GM12878 (cell line): ENCODE measurements at regions not wholly inside any gene's neighbourhood (a gene's known extent, or its start where the extent isn't known, plus 50 kb on each side); places are given as distances from the start of the nearest gene placed in this dataset.
A peak's percentile ranks its signal among the peaks of the same experiment; 100 is the strongest.

ENCODE experiments used
- BCL11A ChIP-seq: IDR thresholded peaks from 2 replicates; pipeline ENCODE4 v1.6.1; 2011; ENCODE audit warnings: low read depth, low read length
- DPF2 ChIP-seq: fragments of 450-650 bp; IDR thresholded peaks from 2 replicates; pipeline ENCODE4 v1.6.1; 2017; ENCODE audit warnings: mild to moderate bottlenecking
- HDAC6 ChIP-seq: fragments of 200-600 bp; sonication (generic); IDR thresholded peaks from one replicate; pipeline ENCODE4 v1.8.0; 2017; ENCODE audit warnings: antibody characterized with exemption; ENCODE audit not compliant: unreplicated experiment
- IKZF1 ChIP-seq: fragments of 450-650 bp; conservative IDR thresholded peaks from 2 replicates; pipeline ENCODE4 v1.6.1; 2017; ENCODE audit warnings: antibody characterized with exemption, mild to moderate bottlenecking
- KDM1A ChIP-seq: fragments of 200-600 bp; sonication (generic); IDR thresholded peaks from 2 replicates; pipeline ENCODE4 v1.6.1; 2016; ENCODE audit warnings: borderline replicate concordance
- NR2C1 ChIP-seq: fragments of 450-650 bp; IDR thresholded peaks from 2 replicates; pipeline ENCODE4 v1.6.1; 2017; ENCODE audit warnings: antibody characterized with exemption, mild to moderate bottlenecking, moderate library complexity
- NR2C2 ChIP-seq: IDR thresholded peaks from 2 replicates; pipeline ENCODE4 v1.6.1; 2011; ENCODE audit warnings: borderline replicate concordance, low read depth; ENCODE audit not compliant: control insufficient read depth, insufficient read length
- NRF1 ChIP-seq: conservative IDR thresholded peaks from 2 replicates; pipeline ENCODE4 v1.6.1; 2011; ENCODE audit warnings: mild to moderate bottlenecking, low read depth, low read length, improper control_type of control experiment
- PAX5 ChIP-seq: IDR thresholded peaks from 2 replicates; pipeline ENCODE4 v1.6.1; 2011; ENCODE audit warnings: low read depth, low read length, borderline replicate concordance
- PAX8 ChIP-seq: fragments of 450-650 bp; IDR thresholded peaks from 2 replicates; pipeline ENCODE4 v1.6.1; 2017; ENCODE audit warnings: mild to moderate bottlenecking, moderate library complexity
- RB1 ChIP-seq: fragments of 450-650 bp; formaldehyde crosslinking; IDR thresholded peaks from 2 replicates; pipeline ENCODE4 v1.6.1; 2017; ENCODE audit warnings: mild to moderate bottlenecking, borderline replicate concordance
- RELA ChIP-seq: fragments of 450-650 bp; IDR thresholded peaks from 2 replicates; pipeline ENCODE4 v1.8.0; 2014; ENCODE audit warnings: borderline replicate concordance; ENCODE audit not compliant: partially characterized antibody
- SMAD1 ChIP-seq: fragments of 450-650 bp; IDR thresholded peaks from 2 replicates; pipeline ENCODE4 v1.6.1; 2018; ENCODE audit warnings: mild to moderate bottlenecking, low read depth; ENCODE audit not compliant: partially characterized antibody
- SUZ12 ChIP-seq: fragments of 200-600 bp; sonication (generic); IDR thresholded peaks from one replicate; pipeline ENCODE4 v1.6.1; 2018; ENCODE audit warnings: antibody characterized with exemption, mild to moderate bottlenecking; ENCODE audit not compliant: unreplicated experiment
- TAF1 ChIP-seq: IDR thresholded peaks from 2 replicates; pipeline ENCODE4 v1.6.1; 2011; ENCODE audit warnings: mild to moderate bottlenecking, low read depth, low read length, borderline replicate concordance
- ZNF217 ChIP-seq: fragments of 450-650 bp; IDR thresholded peaks from 2 replicates; pipeline ENCODE4 v1.6.1; 2017; ENCODE audit warnings: antibody characterized with exemption, mild to moderate bottlenecking
- TF ChIP-seq, protein P1 (sequence below): IDR thresholded peaks from 2 replicates; pipeline ENCODE4 v1.6.1; 2011; ENCODE audit warnings: borderline replicate concordance, low read depth, mild to moderate bottlenecking, moderate library complexity, low read length; ENCODE audit not compliant: insufficient read depth, poor library complexity, severe bottlenecking
- TF ChIP-seq, protein P2 (sequence below): fragments of 450-650 bp; IDR thresholded peaks from 2 replicates; pipeline ENCODE4 v1.6.1; 2016; ENCODE audit warnings: mild to moderate bottlenecking, moderate library complexity, borderline replicate concordance
- TF ChIP-seq, protein P3 (sequence below): IDR thresholded peaks from 2 replicates; pipeline ENCODE4 v1.6.1; 2012; ENCODE audit warnings: low read depth, low read length, improper control_type of control experiment
- TF ChIP-seq, protein P4 (sequence below): fragments of 150-350 bp; IDR thresholded peaks from 2 replicates; pipeline ENCODE4 v1.6.1; 2016; ENCODE audit warnings: low read depth, low read length
- TF ChIP-seq, protein P5 (sequence below): fragments of 450-650 bp; IDR thresholded peaks from 2 replicates; pipeline ENCODE4 v1.6.1; 2014; ENCODE audit warnings: mild to moderate bottlenecking

DNA sequence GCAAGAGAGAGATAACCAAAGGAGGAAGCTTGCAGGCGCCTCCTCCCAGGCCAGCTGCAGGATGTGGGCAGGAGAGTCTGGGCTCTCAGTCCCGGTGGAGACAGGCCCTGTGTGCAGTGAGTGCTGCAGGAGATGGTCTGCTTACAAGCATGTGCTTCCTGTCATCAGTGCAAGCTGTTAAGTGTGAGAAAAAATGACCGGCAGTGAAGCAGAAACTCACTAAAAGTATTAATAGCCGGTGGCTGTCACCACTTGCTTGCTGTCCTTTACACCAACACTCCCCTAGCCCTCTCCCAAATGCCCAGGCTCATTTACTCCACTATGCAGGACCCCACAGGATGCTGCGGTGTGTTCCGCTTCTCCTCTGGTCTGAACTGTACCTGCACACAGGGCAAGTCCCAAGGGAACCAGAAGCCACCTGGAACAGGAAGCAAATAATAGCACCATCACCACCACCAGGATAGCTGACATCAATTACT is 435.6 kb upstream of the HS6ST1 start (continued):
- TF ChIP-seq KDM1A (no peak), NR2C2 (no peak), ZNF217 (no peak), BCL11A (no peak), PAX5 (peak; percentile 14; the same call in 1 of the 2 replicates), HDAC6 (no peak), NRF1 (no peak), NR2C1 (no peak), SUZ12 (no peak), DPF2 (no peak), RELA (no peak), SMAD1 (no peak), PAX8 (no peak), TAF1 (no peak), IKZF1 (peak; percentile 40), RB1 (no peak)
- TF ChIP-seq, protein P1, sequence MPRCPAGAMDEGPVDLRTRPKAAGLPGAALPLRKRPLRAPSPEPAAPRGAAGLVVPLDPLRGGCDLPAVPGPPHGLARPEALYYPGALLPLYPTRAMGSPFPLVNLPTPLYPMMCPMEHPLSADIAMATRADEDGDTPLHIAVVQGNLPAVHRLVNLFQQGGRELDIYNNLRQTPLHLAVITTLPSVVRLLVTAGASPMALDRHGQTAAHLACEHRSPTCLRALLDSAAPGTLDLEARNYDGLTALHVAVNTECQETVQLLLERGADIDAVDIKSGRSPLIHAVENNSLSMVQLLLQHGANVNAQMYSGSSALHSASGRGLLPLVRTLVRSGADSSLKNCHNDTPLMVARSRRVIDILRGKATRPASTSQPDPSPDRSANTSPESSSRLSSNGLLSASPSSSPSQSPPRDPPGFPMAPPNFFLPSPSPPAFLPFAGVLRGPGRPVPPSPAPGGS = no peak
- TF ChIP-seq, protein P2, sequence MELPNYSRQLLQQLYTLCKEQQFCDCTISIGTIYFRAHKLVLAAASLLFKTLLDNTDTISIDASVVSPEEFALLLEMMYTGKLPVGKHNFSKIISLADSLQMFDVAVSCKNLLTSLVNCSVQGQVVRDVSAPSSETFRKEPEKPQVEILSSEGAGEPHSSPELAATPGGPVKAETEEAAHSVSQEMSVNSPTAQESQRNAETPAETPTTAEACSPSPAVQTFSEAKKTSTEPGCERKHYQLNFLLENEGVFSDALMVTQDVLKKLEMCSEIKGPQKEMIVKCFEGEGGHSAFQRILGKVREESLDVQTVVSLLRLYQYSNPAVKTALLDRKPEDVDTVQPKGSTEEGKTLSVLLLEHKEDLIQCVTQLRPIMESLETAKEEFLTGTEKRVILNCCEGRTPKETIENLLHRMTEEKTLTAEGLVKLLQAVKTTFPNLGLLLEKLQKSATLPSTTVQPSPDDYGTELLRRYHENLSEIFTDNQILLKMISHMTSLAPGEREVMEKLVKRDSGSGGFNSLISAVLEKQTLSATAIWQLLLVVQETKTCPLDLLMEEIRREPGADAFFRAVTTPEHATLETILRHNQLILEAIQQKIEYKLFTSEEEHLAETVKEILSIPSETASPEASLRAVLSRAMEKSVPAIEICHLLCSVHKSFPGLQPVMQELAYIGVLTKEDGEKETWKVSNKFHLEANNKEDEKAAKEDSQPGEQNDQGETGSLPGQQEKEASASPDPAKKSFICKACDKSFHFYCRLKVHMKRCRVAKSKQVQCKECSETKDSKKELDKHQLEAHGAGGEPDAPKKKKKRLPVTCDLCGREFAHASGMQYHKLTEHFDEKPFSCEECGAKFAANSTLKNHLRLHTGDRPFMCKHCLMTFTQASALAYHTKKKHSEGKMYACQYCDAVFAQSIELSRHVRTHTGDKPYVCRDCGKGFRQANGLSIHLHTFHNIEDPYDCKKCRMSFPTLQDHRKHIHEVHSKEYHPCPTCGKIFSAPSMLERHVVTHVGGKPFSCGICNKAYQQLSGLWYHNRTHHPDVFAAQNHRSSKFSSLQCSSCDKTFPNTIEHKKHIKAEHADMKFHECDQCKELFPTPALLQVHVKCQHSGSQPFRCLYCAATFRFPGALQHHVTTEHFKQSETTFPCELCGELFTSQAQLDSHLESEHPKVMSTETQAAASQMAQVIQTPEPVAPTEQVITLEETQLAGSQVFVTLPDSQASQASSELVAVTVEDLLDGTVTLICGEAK = no peak
- TF ChIP-seq, protein P3, sequence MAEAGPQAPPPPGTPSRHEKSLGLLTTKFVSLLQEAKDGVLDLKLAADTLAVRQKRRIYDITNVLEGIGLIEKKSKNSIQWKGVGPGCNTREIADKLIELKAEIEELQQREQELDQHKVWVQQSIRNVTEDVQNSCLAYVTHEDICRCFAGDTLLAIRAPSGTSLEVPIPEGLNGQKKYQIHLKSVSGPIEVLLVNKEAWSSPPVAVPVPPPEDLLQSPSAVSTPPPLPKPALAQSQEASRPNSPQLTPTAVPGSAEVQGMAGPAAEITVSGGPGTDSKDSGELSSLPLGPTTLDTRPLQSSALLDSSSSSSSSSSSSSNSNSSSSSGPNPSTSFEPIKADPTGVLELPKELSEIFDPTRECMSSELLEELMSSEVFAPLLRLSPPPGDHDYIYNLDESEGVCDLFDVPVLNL = no peak
- TF ChIP-seq, protein P4, sequence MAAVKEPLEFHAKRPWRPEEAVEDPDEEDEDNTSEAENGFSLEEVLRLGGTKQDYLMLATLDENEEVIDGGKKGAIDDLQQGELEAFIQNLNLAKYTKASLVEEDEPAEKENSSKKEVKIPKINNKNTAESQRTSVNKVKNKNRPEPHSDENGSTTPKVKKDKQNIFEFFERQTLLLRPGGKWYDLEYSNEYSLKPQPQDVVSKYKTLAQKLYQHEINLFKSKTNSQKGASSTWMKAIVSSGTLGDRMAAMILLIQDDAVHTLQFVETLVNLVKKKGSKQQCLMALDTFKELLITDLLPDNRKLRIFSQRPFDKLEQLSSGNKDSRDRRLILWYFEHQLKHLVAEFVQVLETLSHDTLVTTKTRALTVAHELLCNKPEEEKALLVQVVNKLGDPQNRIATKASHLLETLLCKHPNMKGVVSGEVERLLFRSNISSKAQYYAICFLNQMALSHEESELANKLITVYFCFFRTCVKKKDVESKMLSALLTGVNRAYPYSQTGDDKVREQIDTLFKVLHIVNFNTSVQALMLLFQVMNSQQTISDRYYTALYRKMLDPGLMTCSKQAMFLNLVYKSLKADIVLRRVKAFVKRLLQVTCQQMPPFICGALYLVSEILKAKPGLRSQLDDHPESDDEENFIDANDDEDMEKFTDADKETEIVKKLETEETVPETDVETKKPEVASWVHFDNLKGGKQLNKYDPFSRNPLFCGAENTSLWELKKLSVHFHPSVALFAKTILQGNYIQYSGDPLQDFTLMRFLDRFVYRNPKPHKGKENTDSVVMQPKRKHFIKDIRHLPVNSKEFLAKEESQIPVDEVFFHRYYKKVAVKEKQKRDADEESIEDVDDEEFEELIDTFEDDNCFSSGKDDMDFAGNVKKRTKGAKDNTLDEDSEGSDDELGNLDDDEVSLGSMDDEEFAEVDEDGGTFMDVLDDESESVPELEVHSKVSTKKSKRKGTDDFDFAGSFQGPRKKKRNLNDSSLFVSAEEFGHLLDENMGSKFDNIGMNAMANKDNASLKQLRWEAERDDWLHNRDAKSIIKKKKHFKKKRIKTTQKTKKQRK = no peak
- TF ChIP-seq, protein P5, sequence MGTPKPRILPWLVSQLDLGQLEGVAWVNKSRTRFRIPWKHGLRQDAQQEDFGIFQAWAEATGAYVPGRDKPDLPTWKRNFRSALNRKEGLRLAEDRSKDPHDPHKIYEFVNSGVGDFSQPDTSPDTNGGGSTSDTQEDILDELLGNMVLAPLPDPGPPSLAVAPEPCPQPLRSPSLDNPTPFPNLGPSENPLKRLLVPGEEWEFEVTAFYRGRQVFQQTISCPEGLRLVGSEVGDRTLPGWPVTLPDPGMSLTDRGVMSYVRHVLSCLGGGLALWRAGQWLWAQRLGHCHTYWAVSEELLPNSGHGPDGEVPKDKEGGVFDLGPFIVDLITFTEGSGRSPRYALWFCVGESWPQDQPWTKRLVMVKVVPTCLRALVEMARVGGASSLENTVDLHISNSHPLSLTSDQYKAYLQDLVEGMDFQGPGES = no peak
